HT1080 (cell line): ENCODE measurements at regions not wholly inside any gene's neighbourhood (a gene's known extent, or its start where the extent isn't known, plus 50 kb on each side); places are given as distances from the start of the nearest gene placed in this dataset.

Source experiments
- DNase-seq: peaks from one replicate; pipeline ENCODE4 v3.0.0-alpha.2; 2015; ENCODE audit warnings: low read depth

DNA sequence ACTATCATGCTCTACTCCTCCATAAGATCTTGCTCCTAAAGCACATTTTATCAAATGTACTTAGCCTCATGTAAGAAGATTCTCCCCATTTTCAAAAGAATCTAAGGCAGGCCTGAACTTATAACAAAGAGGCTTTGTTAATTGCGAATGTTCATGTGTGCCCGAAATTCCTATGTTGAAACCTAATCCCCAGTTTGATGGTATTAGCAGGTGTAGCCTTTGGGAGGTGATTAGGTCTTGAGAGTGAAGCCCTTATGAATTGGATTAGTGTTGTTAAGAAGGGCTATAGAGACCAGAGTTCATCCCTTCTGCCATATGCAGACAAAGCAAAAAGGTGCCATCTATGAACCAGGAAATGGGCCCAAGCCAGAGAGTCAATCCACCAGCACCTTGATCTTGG lies 234.5 kb downstream of the PAX3 start:
- no peak for DNase-seq

DNA sequence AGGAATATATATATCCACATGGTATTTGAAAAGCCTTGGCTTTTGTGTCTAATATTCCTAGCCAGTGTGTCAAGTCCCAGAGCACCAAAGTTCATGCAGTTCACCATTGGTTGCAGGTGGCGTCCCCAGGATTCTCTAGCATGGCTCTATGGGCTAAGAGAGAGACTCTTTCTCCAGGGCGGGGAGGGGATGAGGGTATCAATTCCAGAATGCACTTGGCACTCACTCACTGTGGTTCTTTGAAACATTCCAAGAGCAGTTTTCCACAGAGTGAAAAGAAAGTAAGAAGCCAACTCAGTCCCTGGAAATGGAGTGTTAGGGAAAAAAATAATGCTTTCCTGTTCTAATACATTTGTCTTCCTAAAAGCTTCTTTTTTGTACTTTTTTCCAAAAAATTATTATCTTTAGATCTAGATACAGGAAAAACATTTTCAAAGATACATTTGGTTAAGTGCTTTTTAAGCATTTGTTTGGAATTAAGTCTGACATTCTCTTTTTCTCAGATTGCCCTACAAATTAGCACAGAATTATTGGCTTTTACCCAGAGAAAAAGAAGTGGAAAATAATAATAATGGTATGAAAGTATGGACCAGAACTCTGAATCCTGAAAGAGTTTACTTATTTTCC lies 239.9 kb downstream of the PAX3 start:
- DNase-seq = no peak

DNA sequence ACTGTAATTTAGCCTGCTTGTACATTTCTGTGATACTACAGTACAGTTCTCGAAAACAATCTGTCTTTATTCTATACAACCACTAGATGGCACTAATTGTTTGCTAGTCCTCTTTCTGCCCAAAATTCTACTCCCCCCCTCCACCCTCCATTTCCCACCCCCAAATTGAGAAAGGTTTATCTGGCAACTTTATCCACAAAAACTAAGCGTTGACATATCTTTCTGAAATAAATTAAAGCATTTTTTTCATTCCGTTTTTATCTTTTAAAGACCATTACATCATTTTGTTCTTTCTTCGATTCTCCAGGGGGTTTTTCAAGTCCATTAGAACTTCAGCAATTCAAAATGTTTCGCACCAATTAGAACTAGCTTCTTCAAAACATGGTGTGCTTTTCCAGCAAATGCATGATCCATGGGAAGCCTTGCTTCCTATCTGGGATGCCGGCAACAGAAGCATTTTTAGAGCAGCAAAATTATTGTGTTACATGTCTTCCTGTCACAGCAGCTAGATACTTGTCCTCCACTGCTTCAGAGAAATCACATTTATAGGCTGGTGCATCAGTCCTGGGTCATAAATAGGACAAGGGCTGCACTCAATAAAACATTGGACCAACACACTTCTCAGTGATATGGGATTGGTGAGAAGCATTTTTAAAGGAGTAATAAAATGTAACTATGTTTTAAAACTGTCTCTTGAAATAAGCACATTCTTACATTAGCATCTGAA lies 241.3 kb downstream of the PAX3 start:
- DNase-seq = no peak

DNA sequence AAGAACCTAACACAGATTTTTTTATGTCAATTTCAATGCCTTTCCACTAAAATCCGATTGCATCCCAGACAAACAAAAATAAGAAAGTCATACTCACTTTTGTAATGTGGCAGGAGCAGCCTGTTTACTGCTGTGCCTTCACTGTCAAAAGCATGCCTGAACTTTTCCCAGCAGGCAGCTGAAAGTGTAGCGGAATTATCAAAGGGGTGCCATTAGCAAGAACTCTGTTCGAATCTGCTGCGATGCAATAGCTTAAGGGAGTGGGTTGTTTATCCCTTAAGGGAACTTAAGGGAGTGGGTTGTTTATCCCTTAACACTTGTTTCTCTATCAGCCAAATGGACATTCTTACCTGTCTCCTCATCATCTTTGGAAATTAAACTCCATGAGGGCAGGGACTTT lies 243.5 kb downstream of the PAX3 start:
- no peak for DNase-seq

DNA sequence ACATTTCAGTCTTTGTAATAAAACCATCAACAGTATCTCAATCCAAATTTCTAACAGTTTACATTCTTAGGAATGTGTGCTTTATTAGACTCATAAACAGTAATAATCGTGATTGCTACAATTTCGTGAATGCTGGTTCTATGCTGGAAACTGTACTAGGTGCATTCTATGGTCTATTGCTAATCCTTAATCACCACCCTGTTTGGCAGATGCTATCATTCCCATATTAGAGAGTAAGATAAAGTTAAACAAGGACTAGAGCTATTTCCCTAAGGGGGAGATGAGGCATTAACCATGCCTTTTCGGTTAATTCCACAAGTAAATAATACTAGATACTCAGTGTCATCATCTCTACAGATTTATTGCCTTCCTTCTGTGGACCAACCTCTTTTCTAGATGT lies 244.0 kb downstream of the PAX3 start:
- DNase-seq = no peak

DNA sequence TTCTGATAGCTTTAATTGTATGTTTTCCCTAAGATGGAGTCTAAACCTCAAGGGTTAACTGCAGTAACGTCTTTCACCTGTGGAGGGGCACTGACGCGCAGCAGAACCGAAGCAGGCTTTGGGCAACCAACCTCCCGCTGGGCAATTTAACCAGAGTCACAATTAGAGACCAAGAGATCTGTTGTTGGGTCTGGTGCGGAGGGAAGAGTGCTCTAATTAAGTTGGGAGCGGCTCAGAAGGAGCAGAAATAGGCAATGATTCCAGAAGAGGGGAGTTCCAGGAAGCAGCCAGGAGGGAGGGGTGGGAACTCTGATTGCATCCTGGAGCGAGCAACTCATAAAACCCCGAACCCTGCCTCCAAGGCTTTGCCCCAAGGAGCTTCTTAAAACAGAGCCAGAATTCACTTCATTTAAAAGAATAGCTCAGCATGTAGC lies 245.8 kb downstream of the PAX3 start:
- DNase-seq = no peak

DNA sequence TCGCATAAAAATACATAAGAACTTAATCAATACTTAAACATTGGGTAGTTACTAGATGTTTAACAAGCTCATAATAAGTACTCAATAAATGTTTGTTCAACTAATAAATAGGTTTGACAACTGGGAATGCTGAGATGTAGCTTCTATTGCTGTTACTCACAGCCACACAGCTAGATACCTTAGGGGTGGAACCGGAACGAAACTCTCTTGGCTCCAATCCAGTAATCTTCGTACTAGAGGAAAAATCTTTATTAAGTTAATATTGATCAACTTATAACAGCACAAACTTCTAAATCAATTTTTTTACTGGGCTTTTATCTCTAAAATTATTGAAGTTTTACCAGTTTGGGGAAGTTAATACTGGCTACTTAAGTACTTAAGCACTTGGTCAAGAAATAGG lies 247.8 kb downstream of the PAX3 start:
- no peak for DNase-seq

DNA sequence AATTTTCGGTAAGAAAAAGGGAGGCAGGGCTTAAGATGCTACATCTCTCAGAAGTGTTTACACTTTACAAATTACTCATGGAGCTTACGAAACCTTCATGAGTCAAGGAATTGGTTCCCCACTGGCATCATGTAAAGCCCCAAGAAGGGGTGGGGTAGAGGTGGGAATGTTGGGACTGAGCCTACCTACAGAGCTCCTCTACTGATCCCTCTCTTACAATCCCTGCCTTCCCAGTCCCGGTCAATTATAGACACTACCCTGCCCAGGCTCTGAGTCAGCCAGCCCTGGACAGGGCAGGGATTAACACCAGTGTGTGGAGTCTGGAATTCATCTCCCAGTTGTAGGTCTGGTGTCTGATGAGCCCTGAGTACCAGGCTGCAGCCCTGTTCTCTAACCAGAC lies 248.9 kb downstream of the PAX3 start:
- DNase-seq = peak; percentile 55

DNA sequence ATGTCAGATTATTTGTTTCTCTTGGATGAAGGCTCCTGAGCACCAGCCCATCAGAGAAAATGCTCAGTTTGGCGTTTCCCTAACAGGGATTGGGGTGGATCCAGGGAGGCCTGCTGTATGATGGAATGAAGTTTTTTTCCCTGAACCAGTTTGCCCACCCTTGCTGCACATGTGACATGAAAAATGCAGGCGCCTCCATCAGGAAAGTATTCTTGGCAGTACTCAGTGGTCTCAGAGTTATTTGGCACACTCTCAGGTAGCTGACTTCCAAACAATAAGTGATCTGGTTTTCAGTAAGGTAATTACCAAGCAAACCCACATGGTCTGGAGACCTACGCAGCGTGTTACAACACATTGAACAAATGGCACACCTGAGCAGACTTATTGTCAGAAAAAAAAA lies 254.9 kb downstream of the PAX3 start:
- DNase-seq = no peak

DNA sequence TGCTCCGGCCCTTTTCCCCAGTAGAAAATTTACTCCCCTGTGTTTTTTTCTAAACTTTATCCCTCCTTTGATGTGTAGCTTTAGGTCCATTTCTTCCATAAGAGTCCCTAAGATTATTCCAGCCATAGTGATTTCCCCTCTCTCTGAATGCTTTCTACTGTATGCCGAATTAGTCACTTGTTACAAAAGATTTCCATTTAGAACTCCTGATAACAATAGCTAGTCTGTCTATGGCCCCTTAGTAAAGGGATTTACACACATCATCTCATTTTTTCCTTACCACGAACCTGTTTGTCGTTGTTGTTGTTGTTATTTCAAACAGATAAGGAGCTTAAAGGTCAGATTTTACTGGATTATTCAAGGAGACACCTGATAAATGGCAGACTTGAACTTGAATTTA lies 256.1 kb downstream of the PAX3 start:
- DNase-seq = peak; percentile 19

DNA sequence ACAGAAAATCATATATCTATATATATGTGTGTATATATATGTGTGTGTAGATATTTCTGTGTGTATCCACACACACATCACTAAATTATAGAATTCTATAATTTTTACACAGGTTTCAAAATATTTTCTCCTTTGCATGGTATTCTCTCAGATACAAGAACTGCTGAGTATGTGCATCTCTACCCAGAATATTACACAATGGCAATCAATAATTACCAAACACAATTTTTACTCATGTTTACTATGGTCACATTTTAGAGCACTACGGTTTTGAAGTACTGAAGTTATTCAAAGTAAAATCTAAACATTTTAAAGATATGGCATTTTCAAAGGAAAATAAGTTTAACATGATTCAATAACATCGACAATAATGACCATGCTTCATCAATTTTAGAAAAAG lies 258.5 kb downstream of the PAX3 start:
- DNase-seq = no peak

DNA sequence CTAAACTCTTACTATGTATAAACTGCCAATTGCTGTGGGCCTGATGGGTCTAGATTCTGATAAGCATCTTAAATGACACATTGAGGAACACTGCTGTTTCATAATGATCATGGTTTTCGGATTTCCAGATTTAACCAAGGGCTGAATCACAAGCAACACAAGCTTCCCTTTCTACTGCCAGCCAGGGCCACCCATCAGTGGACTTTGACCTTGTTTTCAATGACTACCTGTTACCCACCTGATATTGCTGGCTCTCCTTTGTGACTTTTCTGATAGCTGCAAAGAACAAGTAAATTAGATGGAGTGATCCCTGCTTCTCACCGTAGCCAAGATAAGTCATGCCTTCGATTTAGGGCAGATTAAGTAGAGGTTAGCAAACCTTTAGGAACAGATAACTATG lies 259.0 kb downstream of the PAX3 start:
- DNase-seq = no peak

DNA sequence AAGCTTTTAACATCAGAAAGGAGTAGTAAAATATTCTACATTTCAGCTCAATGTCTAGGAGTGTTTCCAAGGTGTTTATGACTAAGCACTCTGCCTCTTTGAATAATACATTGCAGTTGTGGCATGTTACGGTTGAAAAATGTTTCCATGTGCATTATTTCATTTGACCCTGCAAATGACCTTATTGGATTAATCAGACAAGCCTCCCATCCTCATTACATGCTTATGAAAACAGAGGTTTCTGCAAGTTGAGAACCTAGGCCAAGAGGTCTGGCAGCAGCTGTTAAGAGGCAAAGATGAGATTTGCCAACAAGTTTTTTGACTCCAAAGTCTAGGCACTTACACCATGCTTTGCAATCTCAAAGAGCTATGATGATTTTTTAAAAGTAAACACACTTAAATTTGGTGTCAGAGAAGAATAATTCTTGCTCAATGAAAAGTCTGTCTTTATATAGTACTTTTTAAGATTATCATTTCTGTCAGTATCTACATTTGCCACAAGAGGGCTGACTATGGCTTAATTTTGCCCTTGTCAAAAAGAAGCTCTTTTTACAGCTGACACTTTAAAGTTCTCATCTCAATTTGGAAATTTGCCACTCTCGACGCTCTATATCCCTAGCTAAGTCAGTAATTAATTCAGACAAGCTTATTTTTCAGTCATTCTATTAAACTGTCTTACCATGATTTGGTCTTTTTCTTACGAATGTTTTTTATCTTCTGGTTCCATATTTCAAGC lies 260.6 kb downstream of the PAX3 start:
- DNase-seq = no peak

DNA sequence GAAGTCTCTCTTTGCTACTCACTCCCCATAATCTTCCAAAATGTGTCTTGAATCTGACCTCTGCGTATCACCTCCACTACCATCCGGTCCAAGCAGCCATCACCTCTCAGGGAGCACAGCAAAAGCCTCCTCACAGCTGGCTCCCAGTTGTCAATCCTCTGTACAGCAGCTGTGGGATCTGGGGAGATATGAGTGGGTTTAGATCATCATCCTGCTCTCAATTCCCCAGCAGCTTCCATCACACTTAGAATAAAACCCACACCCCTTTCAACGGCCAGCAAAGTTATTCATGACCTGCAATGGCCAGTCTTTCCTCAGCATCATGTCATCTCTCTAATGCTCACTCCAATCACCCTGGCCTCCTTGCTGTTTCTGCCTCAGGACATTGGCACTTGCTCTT lies 261.6 kb downstream of the PAX3 start:
- DNase-seq = no peak

DNA sequence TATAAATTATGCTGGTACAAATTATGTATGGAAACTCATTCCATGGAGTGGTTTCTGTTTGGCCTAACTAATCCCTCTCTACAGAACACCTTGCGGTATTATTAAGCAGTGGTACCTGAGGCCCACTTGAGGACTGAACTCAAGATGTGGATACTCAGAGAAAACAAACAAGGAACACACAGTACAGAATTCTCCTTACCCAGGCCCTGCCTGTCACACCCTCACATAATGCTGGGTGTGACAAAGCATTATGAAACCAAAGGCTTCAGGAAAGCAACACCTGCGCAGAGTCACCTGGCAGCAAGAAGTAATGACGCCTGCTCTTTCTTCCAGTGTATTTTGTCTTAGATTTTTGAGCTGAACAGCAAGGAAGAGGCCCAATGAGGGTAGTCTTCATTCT lies 264.7 kb downstream of the PAX3 start:
- no peak for DNase-seq

DNA sequence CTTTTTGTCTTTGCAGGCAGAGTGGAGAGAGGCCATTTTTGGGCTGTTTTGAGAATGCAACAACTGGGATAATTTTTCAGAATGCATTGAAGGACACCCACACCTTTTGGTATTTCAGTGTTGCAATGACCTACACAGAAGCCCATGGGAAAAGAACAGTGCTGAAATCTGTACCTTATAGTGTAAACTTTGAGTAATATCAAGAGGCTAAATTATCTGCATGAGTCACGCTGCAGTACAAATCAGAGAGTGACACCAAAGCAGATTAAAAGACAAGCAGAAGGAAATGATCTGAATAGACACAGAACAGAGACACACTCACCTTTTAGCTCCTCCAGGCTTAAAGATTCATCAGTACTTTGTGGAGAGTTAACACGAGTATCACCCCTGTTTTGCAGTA lies 265.3 kb downstream of the PAX3 start:
- peak; percentile 37 for DNase-seq

DNA sequence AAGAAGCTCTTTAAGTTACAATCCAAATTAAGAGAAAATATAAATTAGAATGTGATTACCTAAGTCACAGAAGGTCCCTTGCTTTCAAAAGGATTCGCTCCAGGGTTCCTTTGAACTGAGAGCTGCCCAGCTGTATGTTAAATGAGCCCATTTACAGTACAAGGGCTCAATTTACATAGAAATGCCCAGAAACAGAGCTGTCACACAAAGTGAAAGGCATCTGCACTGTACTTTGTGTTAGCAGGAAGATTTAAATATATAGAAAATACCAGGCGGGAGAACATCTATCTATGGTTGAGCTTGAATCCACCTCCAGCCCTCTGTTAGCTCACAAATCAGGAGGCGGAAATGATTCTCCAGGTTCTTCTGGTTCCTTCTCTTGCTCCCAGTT lies 272.9 kb downstream of the PAX3 start:
- DNase-seq = no peak

DNA sequence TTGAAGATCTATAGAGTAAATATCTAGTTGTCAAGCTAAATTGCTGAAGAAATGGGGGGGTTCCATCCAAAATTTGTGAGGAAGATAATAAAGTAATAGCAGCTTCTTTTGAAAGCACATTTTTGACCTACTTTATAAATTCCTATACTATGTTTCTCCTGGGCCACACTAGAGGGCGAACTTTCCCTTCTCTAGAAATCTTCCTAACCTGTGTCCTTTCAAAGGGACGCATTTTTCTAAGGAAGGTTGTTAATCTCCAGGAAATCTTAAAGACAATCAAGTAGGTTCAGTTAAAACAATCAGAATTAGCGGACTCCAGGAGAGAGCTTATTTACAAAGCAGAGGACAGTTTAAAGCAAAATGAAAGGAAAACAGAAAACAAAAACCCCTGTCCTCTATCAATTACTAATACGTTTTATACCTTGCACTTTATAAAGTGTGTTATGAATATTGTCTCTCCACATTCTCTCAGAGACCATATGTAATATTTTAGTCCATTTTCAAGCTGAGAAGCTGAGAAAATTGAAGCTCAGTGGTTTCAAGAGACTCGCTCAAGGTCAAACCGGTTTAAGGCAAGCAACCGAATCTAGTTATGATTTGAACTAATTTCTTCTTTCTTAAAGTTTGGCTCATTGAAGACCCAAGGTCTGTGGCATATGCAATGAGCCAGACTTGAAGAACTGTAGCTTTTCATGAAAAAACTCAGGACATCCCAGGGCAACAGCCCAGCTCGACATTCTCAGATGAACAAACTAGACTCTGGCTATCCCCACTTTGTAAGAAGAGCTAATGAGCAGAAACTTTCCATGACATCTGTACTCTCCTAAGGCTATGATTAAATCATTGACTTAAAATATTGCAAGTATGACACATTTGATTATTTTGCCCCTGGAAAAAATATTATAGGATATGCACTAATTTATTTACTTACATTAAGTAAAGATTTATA lies 273.6 kb downstream of the PAX3 start:
- DNase-seq = peak; percentile 17

DNA sequence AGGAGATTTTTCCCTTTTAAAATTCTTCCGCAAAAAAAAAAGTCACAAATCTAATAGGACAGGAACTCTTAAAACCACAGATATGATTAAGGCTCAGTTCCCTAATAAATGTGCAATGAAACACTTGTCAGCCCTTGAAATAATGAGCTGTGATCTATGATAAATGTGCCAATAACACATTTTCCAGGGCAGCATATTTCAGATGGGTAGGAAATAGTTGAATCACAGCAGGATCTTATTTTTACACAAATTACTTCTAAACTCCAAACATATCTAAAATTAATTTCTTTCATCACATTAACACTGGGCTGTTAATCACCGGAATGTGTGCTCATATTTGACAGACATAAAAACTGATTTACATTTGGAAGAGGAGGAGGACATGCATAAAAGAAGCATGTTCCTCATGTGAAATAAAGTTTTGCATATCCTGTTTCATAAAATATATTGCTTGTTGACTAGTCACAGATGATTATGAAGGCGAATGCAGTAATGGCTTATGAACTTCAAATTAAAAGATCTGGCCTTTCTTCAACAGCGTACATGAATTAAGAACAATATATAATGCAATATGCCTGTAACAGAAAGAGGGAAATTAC lies 281.4 kb downstream of the PAX3 start:
- DNase-seq = no peak

DNA sequence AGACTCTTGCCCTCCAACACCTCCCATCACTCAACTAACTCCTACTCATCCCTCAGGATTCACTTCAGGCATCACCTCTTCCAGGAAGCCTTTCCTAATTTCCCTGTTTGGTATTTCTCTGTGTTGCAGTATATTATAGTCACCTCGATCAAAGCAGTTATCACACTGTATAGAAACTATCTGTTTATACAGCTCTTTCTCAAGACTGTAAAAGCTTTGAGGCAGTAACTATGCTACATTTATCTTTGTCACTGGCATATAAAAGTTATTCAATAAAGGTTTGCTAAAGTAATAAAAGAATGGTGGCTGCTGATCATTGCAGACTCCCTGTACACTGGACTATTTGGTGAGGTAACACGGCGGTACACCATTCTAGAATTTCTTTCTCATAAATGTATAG lies 284.9 kb downstream of the PAX3 start:
- no peak for DNase-seq

DNA sequence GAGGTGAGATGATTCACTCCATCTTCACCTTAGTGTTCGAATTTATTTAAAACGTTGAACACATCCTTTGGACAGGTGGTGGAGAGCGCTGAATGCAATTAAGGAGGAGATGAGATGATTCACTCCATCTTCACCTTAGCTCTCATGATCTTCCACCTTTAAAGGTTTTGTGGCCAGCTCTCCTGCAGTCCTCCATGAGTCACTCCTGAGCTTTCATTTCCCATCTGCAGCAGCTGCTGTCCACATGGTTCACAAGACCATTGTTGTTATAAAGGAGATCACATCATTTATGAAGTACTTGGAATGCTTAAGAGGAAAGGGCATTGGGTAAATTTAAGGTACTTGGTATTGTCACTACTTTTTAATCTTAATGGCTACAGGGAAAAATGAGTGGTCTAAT lies 298.5 kb downstream of the PAX3 start:
- DNase-seq = peak; percentile 97
